OCI-LY1 (cell line): ENCODE measurements at regions not wholly inside any gene's neighbourhood (a gene's known extent, or its start where the extent isn't known, plus 50 kb on each side); places are given as distances from the start of the nearest gene placed in this dataset.

ENCODE experiments used
- H2AFZ ChIP-seq: fragments of 200-600 bp; sonication (generic), shearing (Covaris generic); 2 replicates; pipeline ENCODE4 v1.6.0; 2014; ENCODE audit warnings: antibody characterized with exemption, mild to moderate bottlenecking, low read length
- H3F3A ChIP-seq: fragments of 200-600 bp; sonication (generic), shearing (Covaris generic); 2 replicates; pipeline ENCODE4 v1.6.0; 2014; ENCODE audit warnings: mild to moderate bottlenecking, antibody characterized with exemption, low read length, moderate library complexity; ENCODE audit not compliant: insufficient read depth
- H3K27ac ChIP-seq: fragments of 200-600 bp; sonication (generic); 2 replicates; pipeline ENCODE4 v1.5.1; 2014; ENCODE audit warnings: low read length, mixed run types, mild to moderate bottlenecking, low read depth; ENCODE audit not compliant: poor library complexity, severe bottlenecking
- H3K27me3 ChIP-seq: fragments of 200-600 bp; sonication (generic); 2 replicates; pipeline ENCODE4 v1.6.0; 2014; ENCODE audit warnings: antibody characterized with exemption, mild to moderate bottlenecking, low read length, moderate library complexity; ENCODE audit not compliant: insufficient read depth
- H3K36me3 ChIP-seq: fragments of 200-600 bp; sonication (generic); 2 replicates; pipeline ENCODE4 v1.6.1; 2014; ENCODE audit warnings: mild to moderate bottlenecking, antibody characterized with exemption, low read length, moderate library complexity, mixed read lengths; ENCODE audit not compliant: insufficient read depth
- H3K4me1 ChIP-seq: fragments of 200-600 bp; sonication (generic); 2 replicates; pipeline ENCODE4 v1.5.1; 2014; ENCODE audit warnings: mild to moderate bottlenecking, low read length, moderate library complexity; ENCODE audit not compliant: insufficient read depth, severe bottlenecking
- H3K4me2 ChIP-seq: fragments of 200-600 bp; sonication (generic), shearing (Covaris generic); 2 replicates; pipeline ENCODE4 v1.6.1; 2014; ENCODE audit warnings: low read length
- H3K4me3 ChIP-seq: fragments of 200-600 bp; sonication (generic); 2 replicates; pipeline ENCODE4 v1.5.1; 2014; ENCODE audit warnings: low read length, low read depth, mild to moderate bottlenecking, mixed read lengths; ENCODE audit not compliant: poor library complexity, severe bottlenecking
- H3K79me2 ChIP-seq: fragments of 200-600 bp; shearing (Covaris generic); 2 replicates; pipeline ENCODE4 v1.6.1; 2016; ENCODE audit warnings: mixed run types, low read length, mixed read lengths; ENCODE audit not compliant: insufficient read depth
- H3K9ac ChIP-seq: fragments of 200-600 bp; sonication (generic), shearing (Covaris generic); 2 replicates; pipeline ENCODE4 v1.6.1; 2014; ENCODE audit warnings: mild to moderate bottlenecking, low read length, mixed read lengths
- H3K9me2 ChIP-seq: fragments of 200-600 bp; sonication (generic), shearing (Covaris generic); 2 replicates; pipeline ENCODE4 v1.6.1; 2014; ENCODE audit warnings: low read depth, mild to moderate bottlenecking, low read length, mixed read lengths
- H3K9me3 ChIP-seq: fragments of 200-600 bp; shearing (Covaris generic); 2 replicates; pipeline ENCODE4 v1.6.1; 2014; ENCODE audit warnings: low read length, mixed read lengths
- H4K20me1 ChIP-seq: fragments of 200-600 bp; sonication (generic), shearing (Covaris generic); 2 replicates; pipeline ENCODE4 v1.6.0; 2016; ENCODE audit warnings: mild to moderate bottlenecking, low read length; ENCODE audit not compliant: insufficient read depth
- CTCF ChIP-seq: fragments of 200-600 bp; sonication (generic), shearing (Covaris generic); IDR thresholded peaks from 2 replicates; pipeline ENCODE4 v1.5.1; 2017; ENCODE audit warnings: mild to moderate bottlenecking, antibody characterized with exemption, low read length, moderate library complexity, mixed read lengths
- EZH2 ChIP-seq: fragments of 200-600 bp; sonication (generic), shearing (Covaris generic); IDR thresholded peaks from 2 replicates; pipeline ENCODE4 v1.8.0; 2017; ENCODE audit warnings: borderline replicate concordance, mixed run types, mild to moderate bottlenecking, antibody characterized with exemption, low read length, moderate library complexity, mixed read lengths

GRCh38 chr15:25051399-25052154, 96.8 kb downstream of the SNRPN start:
- no peak for TF ChIP-seq EZH2
- no peak for TF ChIP-seq CTCF
- Histone ChIP-seq H3F3A (no peaks in the 10 kb centered on the region), H4K20me1 (no peaks in the 10 kb centered on the region), H3K27me3 (no peaks in the 10 kb centered on the region), H3K4me3 (no peak overlapping the region), H3K9me2 (no peaks in the 10 kb centered on the region), H3K27ac (no peak overlapping the region), H3K9ac (no peak overlapping the region), H3K4me1 (no peaks in the 10 kb centered on the region), H2AFZ (no peak overlapping the region), H3K9me3 (peaks cover 36% of the 10 kb centered on the region), H3K36me3 (peaks cover 58% of the 10 kb centered on the region), H3K79me2 (no peaks in the 10 kb centered on the region), H3K4me2 (no peak overlapping the region)

GRCh38 chr15:25052191-25052999, 97.6 kb downstream of the SNRPN start:
- H3K9me3 ChIP-seq: peaks cover 42% of the 10 kb centered on the region
- no peaks in the 10 kb centered on the region for H3K27me3 ChIP-seq
- peaks cover 63% of the 10 kb centered on the region for H3K36me3 ChIP-seq

More at GRCh38 chr15:25052191-25052999, 97.6 kb downstream of the SNRPN start:
- no peaks in the 10 kb centered on the region for H3F3A ChIP-seq
- no peak overlapping the region for H3K27ac ChIP-seq
- H3K4me1 ChIP-seq: no peaks in the 10 kb centered on the region
- no peaks in the 10 kb centered on the region for H3K79me2 ChIP-seq
- no peak overlapping the region for H3K4me2 ChIP-seq
- no peaks in the 10 kb centered on the region for H3K9me2 ChIP-seq
- no peak overlapping the region for H3K9ac ChIP-seq
- H3K4me3 ChIP-seq: no peak overlapping the region
- no peak overlapping the region for H2AFZ ChIP-seq
- TF ChIP-seq CTCF: no peak
- TF ChIP-seq EZH2: no peak
- H4K20me1 ChIP-seq: no peaks in the 10 kb centered on the region
